Transverse colon (tissue), 3 donors: ENCODE measurements at regions not wholly inside any gene's neighbourhood (a gene's known extent, or its start where the extent isn't known, plus 50 kb on each side); places are given as distances from the start of the nearest gene placed in this dataset.

ENCODE experiments used
- EP300 ChIP-seq: sonication (generic); formaldehyde crosslinking; IDR thresholded peaks from one replicate; pipeline ENCODE4 v1.6.1; 2017; ENCODE audit warnings: antibody characterized with exemption, low read depth
- TF ChIP-seq, protein P1 (sequence below), 5 experiments: fragments of 200-600 bp in 3 of 5; fragments of 450-650 bp in 2 of 5; sonication (generic) in 3 of 5; IDR thresholded peaks; 1 replicate in 2 of 5; 2 replicates in 3 of 5; pipeline ENCODE4 v1.5.1; 2016 to 2017; ENCODE audit warnings: antibody characterized with exemption in 5 of 5, inconsistent platforms in 3 of 5, mild to moderate bottlenecking in 2 of 5, moderate library complexity in 1 of 5

DNA sequence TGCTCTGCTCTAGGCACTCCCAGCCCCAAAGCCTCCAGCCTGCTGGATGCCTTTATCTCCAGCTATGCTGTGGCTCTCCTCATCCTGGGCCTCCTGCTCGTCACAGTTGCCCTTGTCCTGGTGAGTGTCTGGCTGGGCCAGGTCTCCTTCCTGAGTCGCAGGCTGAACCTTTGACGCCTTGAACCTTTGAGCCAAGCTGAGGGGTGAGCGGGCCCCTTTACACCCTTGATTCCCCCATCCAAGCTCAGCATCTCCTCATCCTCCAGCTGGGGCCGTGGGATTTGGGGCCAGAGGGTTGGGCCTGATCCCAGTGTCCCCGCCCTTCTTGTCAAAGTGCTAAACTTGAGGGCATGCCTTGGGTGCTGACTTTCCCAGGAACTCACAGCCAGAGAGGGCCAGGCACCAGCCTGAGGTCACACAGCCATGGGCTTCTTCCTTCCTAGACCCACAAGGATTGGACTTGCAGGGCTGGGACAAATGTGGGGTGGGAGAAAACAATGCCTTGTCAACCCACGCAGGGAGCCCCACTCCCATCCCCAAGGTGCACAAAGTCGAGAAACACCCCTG, 137.0 kb downstream of the TBC1D2B start:
- no peak for TF ChIP-seq EP300
- TF ChIP-seq, protein P1, sequence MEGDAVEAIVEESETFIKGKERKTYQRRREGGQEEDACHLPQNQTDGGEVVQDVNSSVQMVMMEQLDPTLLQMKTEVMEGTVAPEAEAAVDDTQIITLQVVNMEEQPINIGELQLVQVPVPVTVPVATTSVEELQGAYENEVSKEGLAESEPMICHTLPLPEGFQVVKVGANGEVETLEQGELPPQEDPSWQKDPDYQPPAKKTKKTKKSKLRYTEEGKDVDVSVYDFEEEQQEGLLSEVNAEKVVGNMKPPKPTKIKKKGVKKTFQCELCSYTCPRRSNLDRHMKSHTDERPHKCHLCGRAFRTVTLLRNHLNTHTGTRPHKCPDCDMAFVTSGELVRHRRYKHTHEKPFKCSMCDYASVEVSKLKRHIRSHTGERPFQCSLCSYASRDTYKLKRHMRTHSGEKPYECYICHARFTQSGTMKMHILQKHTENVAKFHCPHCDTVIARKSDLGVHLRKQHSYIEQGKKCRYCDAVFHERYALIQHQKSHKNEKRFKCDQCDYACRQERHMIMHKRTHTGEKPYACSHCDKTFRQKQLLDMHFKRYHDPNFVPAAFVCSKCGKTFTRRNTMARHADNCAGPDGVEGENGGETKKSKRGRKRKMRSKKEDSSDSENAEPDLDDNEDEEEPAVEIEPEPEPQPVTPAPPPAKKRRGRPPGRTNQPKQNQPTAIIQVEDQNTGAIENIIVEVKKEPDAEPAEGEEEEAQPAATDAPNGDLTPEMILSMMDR (IDR thresholded peaks at IDR 0.05) = no peak
